ENCODE measurements at regions not wholly inside any gene's neighbourhood (a gene's known extent, or its start where the extent isn't known, plus 50 kb on each side); places are given as distances from the start of the nearest gene placed in this dataset.

DNA sequence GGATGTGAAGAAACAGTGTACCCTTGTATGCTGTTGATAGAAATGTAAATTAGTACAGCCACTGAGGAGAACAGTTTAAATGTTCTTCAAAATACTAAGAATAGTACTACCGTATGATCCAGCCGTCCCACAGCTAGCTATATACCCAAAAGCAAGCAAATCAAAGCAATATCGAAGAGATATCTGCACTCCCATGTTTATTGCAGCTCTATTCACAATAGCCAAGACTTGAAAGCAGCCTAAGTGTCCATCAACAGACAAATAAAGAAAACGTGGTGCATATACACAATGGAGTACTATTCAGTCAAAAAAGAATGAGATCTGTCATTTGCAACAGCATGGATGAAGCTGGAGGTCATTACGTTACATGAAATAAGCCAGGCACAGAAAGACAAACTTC is 88.5 kb upstream of the SLC38A4 start:
- no peak for DNase-seq

DNA sequence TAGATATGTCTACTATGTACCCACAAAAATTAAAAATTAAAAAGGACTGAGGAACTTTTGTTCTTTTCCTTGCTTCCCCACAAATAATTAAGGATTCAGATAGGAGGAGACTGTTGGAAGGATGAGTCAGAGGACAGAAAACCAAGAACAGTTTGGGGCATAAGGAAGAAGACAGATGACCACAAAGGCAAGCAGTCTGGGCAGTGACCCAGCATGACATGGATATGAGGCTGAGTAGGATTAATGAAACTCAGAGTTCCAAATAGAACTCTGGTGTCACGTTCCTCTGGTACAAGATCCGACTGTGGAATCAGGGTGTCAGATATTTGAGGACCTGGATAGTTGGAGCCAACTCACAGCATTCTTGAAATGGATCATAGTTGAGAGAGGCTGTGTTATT is 89.3 kb upstream of the SLC38A4 start:
- peak; percentile 91 for DNase-seq

DNA sequence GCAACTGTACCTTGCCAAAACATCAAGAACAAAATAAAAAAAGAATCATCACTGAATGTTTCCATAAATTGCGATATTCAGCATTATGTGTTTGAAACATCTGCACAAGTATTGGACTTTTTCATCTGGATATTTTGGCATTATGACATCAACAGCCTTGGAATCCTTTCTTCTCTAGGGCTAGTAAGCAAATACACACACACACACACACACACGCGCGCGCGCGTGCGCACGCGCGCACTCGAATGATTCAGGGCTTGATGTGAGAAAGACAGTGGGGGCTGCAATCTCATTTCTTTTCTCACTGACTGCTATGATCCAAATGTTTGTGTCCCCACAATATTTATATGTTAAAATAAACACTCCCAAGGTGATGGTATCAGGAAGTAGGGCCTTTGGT is 90.0 kb upstream of the SLC38A4 start:
- peak; percentile 81 for DNase-seq

DNA sequence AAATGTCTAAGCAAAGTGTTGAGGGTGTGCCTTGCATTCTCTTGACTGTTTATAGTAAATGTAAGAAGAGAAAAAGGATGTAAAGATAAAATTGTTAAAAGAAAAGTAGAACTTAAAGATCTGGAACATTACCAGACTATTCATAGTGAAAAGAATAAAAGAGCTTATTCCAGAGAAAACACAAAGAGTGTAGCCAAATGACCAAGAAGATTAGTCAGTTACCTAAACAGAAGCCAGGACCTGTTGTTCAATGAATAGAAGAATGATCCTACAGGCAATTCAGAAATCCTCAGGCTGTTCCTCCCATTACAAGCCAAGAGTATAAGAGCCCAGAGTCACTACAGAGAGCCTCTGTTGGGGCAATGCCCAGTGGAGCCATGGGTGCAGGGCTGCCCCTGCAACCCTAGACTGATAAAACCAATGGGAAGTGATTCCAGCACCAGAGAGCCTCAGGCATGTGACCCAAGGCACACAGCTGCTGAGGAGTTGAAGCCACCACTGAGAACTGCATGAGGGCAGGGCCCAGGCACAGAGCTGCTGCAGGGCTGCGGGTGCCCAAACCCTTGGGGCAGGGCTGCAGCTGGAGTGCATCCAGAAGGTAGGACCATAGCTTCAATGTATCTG is 91.1 kb upstream of the SLC38A4 start:
- no peak for DNase-seq

DNA sequence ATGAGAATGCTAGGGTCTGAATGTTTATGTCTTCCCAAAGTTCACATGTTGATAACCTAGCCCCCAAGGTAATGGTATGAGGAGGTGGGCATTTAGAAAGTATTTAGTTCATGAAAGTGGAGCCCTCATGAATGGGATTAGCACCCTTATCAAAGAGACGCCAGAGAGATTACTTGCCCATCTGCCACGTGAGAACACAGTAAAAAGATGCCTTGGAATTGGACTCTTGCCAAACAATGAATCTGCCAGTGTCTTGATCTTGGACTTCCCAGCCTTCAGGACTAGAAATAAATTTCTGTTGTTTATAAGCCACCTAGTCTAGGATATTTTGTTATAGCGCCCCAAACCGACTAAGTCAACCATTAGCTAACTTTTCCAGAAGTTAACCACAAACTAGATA is 92.0 kb upstream of the SLC38A4 start:
- no peak for DNase-seq

DNA sequence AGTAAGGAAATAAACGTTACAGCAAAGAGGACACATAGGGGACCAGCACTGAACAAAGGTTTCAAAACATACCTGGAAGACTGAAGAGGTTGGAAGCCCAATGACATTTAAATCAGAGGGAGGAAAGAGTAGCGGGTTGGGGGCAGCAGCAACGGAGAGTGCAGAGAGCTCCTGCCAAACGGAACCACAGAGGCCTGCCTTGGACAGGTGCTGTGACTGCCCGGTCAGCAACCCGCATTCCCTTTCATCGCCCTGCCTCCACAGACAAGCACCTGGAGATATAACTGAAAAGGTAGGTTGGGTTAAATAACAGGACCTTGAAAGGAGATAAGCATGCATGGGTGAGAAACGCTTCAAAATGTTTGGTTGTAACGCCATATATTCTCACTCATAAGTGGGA is 92.8 kb upstream of the SLC38A4 start:
- DNase-seq = no peak

DNA sequence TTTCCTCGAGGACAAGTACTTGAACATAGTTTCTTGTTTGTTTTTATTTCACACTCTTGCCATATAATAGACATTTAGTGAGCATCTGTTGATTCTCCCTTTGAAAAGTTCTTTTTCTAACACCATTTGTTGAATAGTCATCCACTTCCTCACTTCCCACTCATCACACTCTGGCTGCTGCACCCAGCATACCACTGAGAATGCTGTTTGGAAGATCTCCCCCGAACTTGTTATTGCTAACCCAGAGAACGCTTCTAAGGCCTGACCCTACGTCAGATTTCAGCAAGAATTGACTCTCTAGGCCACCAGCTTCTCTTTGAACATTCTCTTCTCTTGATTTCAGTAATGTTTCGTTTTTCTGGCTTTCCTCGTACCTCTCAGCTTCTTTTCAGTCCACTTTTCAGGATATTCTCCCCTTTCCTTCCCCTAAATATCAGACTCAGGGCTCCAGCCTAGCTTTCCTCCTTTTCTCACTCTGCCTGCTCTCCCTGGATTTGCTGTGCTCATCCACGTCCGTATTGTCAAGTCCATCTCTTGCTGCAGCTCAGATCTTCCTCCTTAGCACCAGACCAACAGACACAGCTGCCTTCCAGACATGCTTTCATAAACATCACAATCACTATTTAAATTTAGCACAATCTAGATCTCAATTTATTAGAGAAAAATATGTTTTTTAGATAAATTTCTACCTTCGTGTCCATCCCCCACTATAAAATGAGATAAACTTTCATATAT is 94.0 kb upstream of the SLC38A4 start:
- DNase-seq = no peak

DNA sequence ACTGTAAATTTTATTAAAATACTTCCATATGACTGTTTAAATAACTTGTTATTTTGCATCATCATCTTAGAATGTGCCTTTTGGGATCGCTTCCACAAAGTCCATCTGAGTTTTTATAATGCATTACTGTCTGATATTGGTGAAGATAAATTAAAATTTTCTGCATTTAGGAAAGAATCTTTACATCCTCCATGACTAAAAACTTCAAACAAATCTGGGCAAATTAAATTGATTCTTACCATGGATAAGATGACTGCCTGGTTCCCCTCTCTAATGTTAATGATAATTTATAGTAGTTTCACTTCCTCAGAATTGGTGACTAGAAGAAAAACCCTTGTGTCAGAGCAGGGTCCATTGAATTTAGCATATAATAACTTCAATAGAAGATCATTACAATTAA is 94.7 kb upstream of the SLC38A4 start:
- no peak for DNase-seq

DNA sequence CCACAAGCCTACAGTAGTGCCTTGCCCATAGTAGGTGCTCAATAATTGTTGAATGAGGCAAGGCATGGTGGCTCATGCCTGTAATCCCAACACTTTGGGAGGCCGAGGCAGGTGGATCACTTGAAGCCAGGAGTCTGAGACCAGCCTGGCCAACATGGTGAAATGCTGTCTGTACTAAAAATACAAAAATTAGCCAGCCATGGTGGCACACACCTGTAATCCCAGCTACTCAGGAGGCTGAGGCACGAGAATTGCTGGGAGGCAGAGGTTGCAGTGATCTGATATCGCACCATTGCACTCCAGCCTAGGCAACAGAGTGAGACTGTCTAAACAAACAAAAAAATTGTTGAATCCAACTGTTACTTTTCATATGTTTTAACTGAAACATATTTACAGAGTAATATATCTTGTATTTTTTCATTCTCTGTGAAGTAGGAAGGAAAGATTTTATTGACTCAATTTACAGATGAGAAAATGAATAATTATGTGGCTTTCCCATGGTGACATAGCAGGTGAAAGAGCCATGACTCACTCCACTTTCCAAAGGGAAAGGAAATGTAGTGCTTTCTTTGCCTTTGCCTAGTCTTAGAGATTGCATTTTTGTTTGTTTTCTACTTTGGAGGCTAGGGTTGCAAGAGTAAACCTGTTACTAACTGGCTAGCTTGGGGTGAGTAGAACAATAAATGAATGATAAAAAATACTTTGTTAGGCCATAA is 95.4 kb upstream of the SLC38A4 start:
- DNase-seq = peak; percentile 70

DNA sequence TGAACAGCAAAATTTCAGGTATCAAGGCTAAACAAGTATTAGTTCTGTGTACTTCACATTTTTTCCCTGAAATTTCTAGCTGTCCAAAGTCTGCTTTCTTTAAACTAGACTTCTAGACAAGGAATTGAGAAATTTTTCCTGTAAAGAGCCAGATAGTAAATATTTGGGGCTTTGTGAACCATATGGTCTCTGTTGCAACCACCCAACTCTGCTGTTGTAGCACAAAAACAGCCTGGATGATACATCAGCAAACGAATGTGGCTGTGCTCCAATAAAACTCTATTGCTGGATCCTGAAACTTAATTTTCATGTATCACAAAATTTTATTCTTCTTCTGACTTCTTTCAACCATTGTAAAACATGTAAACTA is 96.0 kb upstream of the SLC38A4 start:
- peak; percentile 51 for DNase-seq

DNA sequence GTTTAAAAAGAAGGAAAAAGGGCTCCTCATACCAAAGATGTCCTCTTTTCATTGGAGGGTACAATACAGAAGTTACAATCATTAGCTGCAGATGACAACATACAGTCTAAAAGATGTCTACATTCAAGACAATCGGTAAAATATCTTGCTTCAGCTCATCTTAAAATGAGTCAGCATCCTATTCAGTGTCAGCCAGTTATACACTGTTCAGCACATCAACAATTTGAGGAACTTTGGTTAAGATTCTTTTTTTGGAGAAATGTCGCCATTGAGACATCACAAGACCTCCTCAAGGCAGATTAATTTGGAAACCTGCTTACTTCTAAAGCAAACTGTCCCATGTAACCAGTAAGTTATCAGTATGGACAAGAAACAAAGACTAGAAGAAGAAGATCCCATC is 100.7 kb upstream of the SLC38A4 start:
- DNase-seq = no peak

DNA sequence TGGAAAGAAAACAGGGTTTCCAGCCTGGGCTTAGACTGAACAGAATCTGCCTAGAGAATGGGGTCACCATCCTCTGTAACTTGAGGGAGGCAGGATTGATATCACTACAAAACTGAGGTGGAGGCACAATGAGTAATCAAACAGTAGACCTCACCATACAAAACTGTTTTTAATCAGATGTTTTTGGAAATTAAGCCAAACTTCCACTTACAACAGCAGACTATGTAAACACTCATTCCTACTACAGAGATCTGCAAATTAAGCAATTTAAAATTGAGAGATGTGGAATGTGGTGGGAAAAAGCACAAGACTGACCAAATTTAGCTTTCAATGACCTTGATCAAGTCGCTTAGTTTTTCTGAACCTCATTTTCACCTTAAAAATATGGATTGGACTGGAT is 104.3 kb upstream of the SLC38A4 start:
- no peak for DNase-seq

DNA sequence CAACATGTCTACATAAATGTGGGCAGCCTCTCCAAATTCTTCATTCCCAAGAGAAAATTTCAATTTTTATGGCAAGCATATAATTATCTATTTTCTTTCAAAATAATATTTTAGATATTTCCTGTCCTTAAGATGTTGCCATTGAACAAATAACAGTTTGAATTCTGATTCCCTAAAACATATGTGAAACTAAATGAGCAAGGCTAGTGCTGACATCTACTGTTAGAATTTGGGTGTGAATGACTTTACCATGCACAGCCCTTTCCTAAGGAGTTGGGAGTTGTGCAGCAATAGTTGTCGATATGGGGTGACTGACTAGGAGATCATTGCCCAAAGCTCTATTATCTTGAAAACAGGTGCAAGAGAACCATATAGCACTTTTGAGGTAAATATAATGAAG is 108.2 kb upstream of the SLC38A4 start:
- DNase-seq = peak; percentile 72

DNA sequence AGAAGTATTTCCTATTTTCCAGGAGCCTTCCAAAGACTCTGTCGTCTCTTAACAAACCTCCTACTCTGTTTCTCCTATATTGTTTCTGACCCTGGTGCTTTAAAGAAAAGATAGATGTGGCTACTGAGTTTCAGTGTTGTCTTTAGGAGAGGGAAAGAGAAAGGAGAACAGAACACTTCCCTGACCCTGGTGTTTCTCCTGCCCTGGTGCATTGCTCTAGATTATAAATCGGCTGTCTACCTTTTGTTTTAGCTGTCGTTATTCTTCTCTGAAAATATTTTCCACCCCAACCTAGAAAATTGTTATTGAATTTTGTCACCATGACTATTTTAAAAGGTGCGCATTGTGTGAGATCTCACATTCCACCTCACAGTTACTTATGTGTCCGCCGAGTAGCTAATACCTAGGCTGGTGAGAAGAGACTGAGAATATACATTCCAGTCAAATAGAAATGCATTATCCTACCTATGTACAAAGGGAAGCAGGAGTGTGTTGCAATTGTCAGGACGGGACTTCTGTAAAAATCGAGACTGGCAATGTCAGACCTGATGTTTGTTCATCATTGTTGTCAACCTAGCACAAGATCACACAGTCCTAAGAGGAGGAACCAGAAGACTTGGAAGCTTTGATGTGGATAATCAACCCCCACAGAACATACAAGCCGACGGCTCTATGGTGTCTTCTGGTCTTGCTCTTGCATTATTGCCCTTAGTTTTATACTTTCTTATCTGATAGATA is 108.7 kb upstream of the SLC38A4 start:
- no peak for DNase-seq

DNA sequence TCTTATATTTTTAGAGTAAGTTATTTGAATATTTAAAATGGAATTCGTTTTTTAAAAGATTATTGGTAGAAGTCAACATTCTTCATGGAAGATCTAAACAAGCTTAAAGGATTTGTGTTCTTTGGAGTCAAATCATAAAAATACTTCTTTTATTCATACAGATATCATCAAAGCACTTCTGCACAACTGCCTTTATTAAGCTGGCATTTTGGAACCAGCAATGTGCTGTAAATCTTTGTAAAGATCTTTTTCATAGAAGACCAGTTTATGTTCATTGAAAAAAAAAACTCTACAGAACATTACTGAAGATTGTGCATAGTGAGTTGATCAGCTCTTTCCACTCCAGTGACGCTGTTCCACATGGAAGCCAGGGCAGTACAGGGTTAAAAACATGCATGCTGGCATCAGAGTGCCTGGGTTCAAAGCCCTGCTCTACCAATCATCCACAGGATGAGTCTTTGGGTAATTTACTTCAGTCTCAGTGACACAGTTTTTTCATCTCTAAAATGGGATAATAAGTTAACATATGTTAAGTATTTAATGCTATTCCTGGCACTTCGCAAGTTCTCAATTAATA is 109.6 kb upstream of the SLC38A4 start:
- DNase-seq = no peak

DNA sequence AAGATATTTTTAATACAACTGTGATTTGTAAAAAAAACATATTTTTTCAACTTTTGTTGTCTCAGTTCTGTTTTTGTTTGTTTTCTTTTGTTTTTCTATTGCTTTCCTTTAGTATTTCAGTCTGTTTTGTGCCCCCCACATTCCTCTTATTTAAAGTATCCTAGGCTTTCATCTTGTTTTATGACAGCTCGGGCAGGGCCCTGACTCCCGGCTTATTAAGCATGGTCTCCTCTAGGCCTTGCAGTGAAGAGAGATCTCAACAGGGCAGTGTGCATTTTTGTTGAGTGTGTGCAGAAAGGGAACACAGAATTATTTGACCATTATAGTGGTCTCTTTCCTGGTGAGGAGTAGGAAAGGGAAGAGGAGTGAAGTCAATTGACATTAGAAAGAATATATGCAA is 110.2 kb upstream of the SLC38A4 start:
- DNase-seq = no peak

DNA sequence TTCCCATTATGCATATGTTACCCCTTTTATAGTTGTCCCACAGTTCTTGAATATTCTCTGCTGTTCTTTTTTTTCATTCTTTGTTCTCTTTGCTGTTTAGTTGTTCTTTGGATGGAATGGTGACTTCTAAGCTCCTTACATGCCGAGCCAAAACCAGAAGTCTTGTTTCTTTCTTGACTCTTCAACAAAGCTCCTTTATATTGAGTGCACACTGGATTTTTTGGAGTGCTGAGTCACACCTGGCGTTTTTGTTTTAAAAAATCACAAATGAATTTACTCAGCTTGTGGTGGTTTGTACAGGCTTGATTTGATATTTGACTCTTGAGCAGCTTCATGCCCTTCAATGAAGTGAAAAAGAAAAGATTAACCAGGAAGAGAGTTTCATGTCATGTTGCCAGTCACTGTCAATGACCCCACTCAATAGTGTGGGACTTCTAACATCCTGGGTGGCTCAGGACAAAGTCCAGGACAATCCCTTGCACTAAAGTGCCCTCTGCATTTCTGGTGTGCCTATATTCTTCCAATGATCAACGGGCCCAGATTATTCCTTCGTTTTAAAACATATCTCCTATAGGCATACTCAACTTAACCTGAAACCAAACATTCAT is 112.4 kb upstream of the SLC38A4 start:
- DNase-seq = no peak

DNA sequence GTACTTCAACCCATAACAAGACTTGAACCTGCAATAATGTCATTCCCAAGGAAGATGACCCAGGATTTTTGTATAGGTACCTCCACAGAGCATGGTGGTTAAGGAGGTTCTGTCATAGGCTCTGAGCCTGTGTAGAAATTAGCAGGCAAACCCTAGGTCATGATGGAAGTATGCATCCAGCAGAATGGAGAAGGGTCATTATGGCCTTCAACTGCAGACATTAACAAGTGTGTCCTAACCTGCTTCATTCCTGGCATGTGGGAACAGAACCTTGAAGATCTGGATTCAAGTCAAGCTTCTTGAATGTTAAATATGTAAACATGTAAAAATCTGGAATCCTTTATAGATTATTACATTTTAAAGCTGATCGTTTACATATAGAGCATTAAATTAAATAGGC is 116.2 kb upstream of the SLC38A4 start:
- DNase-seq = no peak

DNA sequence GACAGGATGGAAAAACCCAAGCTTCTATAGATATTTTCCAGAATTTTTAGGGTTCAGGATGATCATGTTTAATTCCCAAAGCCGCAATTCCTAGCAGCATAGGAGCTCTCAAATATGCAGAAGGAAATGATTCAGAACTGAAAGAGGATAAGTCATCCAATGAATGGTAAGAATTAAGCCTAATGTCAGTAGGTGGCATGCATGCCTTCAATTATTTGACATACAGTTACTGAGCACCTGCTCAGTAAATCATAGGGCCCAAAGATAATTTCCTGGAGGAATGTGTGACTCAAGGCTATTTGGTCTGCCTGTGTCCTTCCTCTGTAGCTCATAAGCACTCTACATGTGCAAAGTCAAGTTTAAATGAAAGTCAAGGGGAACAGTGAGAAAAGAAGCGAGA is 116.8 kb upstream of the SLC38A4 start:
- DNase-seq = peak; percentile 88

DNA sequence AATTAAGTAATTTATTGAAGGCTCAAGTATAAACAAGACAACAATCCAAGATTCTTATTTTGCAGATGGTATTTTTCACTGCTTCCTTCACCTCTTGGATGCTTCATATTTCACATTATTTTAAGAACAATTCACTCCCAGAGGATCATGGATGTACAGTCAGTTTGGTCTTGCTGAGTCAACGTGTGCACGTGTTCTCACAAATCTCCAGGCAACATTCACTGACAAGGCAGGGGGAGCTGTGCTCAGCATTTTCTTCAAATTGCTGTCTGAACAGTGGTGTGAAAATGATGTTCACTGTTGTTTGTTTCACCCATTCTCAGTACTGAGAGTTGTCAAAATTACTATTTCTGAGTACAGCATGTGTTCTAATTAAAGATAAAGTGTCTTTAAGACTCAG is 118.3 kb upstream of the SLC38A4 start:
- peak; percentile 83 for DNase-seq

DNA sequence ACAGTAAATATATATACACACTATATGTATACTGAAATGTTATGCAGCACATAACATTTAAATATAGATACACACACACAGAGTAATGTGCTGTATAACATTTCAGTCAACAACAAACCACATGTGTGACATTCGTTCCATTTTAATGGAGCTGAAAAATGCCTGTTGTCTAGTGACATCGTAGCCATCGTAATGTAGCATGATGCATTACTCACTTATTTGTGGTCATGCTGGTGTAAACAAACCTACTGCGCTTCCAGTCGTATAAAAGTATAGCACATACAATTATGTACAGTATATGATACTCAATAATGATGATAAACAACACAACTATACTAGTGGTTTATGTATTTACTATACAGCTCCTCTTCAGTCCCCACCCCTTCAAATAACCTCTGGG is 119.0 kb upstream of the SLC38A4 start:
- no peak for DNase-seq

DNA sequence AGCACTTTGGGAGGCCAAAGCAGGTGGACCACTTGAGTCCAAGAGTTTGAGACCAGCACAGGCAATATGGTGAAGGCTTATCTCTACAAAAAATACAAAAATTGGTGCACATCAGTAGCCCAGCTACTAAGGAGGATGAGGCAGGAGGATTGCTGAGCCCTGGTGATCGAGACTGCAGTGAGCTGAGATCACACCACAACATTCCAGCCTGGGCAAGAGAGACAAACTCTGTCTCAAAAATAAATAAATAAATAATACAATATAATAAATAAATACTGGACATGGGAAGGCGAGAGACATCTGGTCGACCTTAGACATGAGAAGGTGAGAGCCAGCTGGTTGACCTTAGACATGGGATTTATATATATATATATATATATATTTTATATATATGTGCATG is 119.8 kb upstream of the SLC38A4 start:
- DNase-seq = no peak

DNA sequence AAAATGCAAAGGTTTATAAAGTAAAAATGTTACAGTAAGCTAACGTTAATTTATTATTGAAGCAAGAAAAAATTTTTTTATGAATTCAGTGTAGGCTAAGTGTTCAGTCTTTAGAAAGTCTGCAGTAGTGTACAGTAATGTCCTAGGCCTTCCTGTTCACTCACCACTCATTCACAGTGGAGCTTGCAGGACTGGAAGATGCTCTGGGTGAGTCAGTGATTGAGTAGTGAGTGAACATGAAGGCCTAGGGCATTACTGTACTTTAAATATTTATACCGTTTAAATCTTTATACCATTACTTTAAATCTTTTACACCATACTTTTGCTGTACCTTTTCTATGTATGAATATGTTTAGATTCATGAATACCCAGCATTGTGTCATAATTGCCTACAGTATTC is 120.3 kb upstream of the SLC38A4 start:
- DNase-seq = peak; percentile 80
